GM19035 (cell line): ENCODE measurements at regions not wholly inside any gene's neighbourhood (a gene's known extent, or its start where the extent isn't known, plus 50 kb on each side); places are given as distances from the start of the nearest gene placed in this dataset.
"Not testable (repeated sequence)": the region's sequence is repeated elsewhere in the genome, so short reads cannot be mapped to it uniquely, and the experiment has no call there.

Experiments used
- ATAC-seq: cut with Tn5 transposase; IDR thresholded peaks from one replicate; pipeline ENCODE4 v1.9.1; 2021; ENCODE audit not compliant: unreplicated experiment

GRCh38 chr7:69541779-69542432 is 56.4 kb upstream of the AUTS2 start:
- ATAC-seq: not testable (repeated sequence)

- no peak for ATAC-seq
Observed at GRCh38 chr7:69545175-69545574, 53.1 kb upstream of the AUTS2 start.
